Epithelial cell of prostate (primary cell): ENCODE measurements at regions not wholly inside any gene's neighbourhood (a gene's known extent, or its start where the extent isn't known, plus 50 kb on each side); places are given as distances from the start of the nearest gene placed in this dataset.
"Not testable (repeated sequence)": the region's sequence is repeated elsewhere in the genome, so short reads cannot be mapped to it uniquely, and the experiment has no call there.

Experiments
- DNase-seq: peaks from one replicate; pipeline ENCODE4 v3.0.0-alpha.2; 2011; ENCODE audit warnings: low read depth, low spot score
- H3K27ac ChIP-seq: fragments of 450-650 bp; 2 replicates; pipeline ENCODE4 v1.5.1; 2017; ENCODE audit warnings: mild to moderate bottlenecking

DNA sequence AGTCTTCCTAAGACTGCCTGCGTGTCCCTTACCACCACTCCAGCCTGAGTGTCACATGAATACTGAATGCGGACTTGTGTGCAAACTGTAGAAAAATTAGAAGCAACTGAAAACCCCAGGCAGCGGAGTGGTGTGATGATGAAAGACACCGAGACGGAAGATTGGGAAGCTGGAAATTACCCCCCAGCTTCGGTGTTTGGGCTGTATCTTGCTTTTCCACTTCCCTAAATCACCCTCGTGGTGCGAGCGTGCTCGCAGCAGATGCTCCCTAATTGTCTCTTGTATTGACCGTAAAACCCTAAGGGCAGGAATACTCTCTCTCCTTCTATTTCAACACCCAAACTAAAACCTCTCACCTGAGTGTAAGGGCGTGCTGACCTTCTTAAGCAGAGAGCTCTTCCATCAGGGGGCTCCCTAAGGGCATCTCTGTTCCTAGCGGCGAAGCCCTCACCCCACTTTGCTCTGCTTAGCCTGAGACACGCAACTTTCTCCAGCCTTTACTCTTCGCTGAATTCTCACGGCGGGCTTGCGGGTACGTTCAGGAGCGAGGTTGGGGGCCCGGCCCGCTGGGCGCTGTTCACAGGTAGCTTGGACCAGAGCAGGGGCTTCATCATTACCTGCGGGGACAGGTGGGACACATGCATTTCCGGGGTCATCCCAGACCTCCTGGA, 62.4 kb downstream of the CRYBB2 start:
- H3K27ac ChIP-seq: no peak overlapping the region
- DNase-seq: no peak

- H3K27ac ChIP-seq: no peak overlapping the region
- DNase-seq: no peak
These were observed 62.9 kb downstream of the CRYBB2 start for GRCh38 chr22:25282346-25282670.

GRCh38 chr22:25282671-25283561, 63.5 kb downstream of the CRYBB2 start:
- DNase-seq: no peak
- no peak overlapping the region for H3K27ac ChIP-seq

DNA sequence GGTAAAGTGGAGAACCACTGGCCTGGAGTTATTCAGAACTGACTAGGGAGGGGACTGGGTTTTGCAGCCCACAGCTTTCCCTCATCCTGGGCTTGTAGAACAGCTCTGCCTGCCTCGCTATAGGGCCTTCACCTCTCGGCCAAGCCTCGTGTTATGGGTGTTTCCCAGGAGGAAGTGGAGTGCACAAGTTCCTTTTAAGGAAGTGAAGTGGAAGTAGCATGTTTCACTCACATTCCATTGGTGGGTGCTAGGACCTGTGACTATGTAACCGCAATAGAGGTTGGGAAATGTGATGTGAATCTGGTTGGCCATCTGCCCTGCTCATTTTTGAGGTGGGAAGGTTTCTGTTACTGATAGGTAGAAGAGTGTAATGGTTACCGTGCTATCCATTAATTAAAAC, 69.0 kb downstream of the CRYBB2 start:
- not testable (repeated sequence) for H3K27ac ChIP-seq, DNase-seq

GRCh38 chr22:25301912-25302311, 82.5 kb downstream of the CRYBB2 start:
- not testable (repeated sequence) for H3K27ac ChIP-seq, DNase-seq

DNA sequence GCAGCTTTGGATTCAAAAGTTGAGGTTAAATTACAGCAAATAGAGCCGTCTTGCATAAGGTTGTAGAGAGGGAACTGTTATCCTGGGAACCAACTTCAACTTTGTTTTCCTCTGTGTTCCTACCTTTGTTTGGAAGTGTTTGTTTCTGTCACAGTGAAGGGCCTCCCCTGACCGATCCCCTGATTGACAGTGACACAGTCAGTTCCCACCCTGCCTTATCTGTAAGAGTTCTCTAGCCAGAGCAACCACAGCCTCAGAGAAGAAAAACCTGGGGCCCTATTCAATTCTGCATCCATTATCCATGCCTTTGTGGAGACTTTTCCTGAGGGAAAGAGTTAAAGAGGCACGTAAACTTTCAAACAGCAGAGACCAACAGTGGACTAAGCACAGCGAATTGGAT, 90.1 kb downstream of the CRYBB2 start:
- not testable (repeated sequence) for DNase-seq, H3K27ac ChIP-seq

- not testable (repeated sequence) for DNase-seq, H3K27ac ChIP-seq
These were observed 92.5 kb downstream of the CRYBB2 start for GRCh38 chr22:25311924-25312323.

GRCh38 chr22:25318081-25318823, 98.8 kb downstream of the CRYBB2 start:
- H3K27ac ChIP-seq: no peak overlapping the region
- DNase-seq: no peak

GRCh38 chr22:25327018-25327755, 107.7 kb downstream of the CRYBB2 start:
- no peak for DNase-seq

DNA sequence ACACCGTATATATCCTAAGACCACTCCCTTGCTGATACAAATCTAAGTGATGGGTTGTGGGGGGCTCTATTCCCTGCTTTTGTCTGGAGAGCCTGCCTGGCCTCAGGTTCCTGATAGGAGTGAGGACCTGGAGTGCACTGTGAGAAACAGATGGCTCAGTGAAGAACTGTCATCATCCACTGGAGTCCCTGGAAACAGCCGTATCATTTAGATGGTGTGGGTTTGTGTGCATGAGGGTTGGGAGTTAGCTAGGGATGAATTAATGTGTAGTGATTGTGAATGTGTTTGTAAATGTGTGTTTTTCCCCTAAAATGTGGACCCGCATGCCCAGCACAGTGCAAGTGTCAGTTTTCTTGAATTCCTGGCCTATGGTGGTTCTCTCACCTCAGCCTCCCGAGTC, 111.6 kb downstream of the CRYBB2 start:
- DNase-seq: no peak
- H3K27ac ChIP-seq: no peak overlapping the region

More at GRCh38 chr22:25327018-25327755, 107.7 kb downstream of the CRYBB2 start:
- no peak overlapping the region for H3K27ac ChIP-seq

DNA sequence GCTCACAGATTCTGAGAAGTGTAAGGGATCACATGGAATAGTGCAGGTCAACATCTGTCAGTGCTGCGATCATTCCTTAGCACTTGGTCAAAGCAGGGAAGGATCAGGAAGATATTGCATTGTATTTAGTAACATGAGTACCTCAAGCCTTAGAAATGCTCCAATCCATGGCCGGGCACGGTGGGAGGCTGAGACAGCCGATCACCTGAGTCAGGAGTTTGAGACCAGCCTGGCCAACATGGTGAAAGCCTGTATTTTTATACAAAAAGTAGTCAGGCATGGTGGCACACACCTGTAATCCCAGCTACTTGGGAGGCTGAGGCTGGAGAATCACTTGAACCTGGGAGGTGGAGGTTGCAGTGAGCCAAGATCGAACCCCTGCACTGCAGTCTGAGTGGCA, 112.5 kb downstream of the CRYBB2 start:
- DNase-seq, H3K27ac ChIP-seq: not testable (repeated sequence)

DNA sequence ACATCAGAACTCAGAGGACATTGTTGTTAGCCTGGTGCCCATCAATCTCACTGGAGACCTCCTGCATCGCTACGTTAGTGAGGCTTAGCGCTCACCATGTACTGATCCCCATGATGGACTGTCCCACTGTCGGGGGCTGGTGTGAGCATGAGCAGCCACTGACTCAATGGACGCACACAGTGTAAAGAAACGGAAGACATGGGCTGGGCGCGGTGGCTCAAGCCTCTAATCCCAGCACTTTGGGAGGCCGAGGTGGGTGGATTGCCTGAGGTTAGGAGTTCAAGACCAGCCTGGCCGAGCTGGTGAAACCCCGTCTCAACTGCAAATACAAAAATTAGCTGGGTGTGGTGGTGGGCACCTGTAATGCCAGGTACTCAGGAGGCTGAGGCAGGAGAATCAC, 112.9 kb downstream of the CRYBB2 start:
- no peak for DNase-seq
- no peak overlapping the region for H3K27ac ChIP-seq

GRCh38 chr22:25334162-25334490, 114.7 kb downstream of the CRYBB2 start:
- H3K27ac ChIP-seq: no peak overlapping the region
- DNase-seq: no peak

GRCh38 chr22:25334631-25335030, 115.2 kb downstream of the CRYBB2 start:
- H3K27ac ChIP-seq, DNase-seq: not testable (repeated sequence)

GRCh38 chr22:25335276-25335675, 115.8 kb downstream of the CRYBB2 start:
- not testable (repeated sequence) for DNase-seq, H3K27ac ChIP-seq

DNA sequence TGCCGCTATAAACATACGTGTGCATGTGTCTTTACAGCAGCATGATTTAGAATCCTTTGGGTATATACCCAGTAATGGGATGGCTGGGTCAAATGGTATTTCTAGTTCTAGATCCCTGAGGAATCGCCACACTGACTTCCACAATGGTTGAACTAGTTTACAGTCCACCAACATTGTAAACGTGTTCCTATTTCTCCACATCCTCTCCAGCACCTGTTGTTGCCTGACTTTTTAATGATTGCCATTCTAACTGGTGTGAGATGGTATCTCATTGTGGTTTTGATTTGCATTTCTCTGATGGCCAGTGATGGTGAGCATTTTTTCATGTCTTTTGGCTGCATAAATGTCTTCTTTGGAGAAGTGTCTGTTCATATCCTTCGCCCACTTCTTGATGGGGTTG, 121.1 kb downstream of the CRYBB2 start:
- DNase-seq, H3K27ac ChIP-seq: not testable (repeated sequence)

DNA sequence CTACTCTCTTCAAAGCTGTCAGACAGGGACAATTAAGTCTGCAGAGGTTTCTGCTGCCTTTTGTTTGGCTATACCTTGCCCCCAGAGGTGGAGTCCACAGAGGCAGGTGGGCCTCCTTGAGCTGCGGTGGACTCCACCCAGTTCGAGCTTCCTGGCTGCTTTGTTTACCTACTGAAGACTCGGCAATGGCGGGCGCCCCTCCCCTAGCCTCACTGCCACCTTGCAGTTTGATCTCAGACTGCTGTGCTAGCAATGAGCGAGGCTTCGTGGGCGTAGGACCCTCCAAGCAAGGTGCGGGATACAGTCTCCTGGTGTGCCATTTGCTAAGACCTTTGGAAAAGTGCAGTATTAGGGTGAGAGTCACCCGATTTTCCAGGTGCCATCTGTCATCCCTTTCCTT, 124.9 kb downstream of the CRYBB2 start:
- H3K27ac ChIP-seq, DNase-seq: not testable (repeated sequence)

GRCh38 chr22:25346859-25347751, 127.7 kb downstream of the CRYBB2 start:
- no peak for DNase-seq
- no peak overlapping the region for H3K27ac ChIP-seq

- H3K27ac ChIP-seq: no peak overlapping the region
- no peak for DNase-seq
These were observed 128.3 kb downstream of the CRYBB2 start for GRCh38 chr22:25347752-25348102.
